ENCODE measurements at regions not wholly inside any gene's neighbourhood (a gene's known extent, or its start where the extent isn't known, plus 50 kb on each side); places are given as distances from the start of the nearest gene placed in this dataset.
A peak's percentile ranks its signal among the peaks of the same experiment; 100 is the strongest.

GRCh38 chr2:203803053-203803429 lies 64.5 kb upstream of the CTLA4 start:
- peaks cover 3% of the 10 kb centered on the region for H3K9me3 ChIP-seq (ENCODE audit: control insufficient read depth, insufficient read depth, low read length)
- no peak for DNase-seq (ENCODE audit: low read depth in 4 of 6, low spot score in 6 of 6)
- H3K36me3 ChIP-seq (ENCODE audit: control insufficient read depth, insufficient read depth, low read length), result no peaks in the 10 kb centered on the region
- 92% methylated on average over 1 of the region's 1 CpG for WGBS (ENCODE audit: insufficient coverage)
- H3K27me3 ChIP-seq (ENCODE audit: control insufficient read depth, insufficient read depth, low read length), result no peaks in the 10 kb centered on the region
- H3K4me3 ChIP-seq (ENCODE audit: low read depth, low read length), result no peak overlapping the region
- H3K27ac ChIP-seq (ENCODE audit: low read depth, low read length), result no peak overlapping the region
- peaks cover 4% of the 10 kb centered on the region for H3K4me1 ChIP-seq (ENCODE audit: control insufficient read depth, insufficient read depth, low read length)

GRCh38 chr2:203804070-203804469 lies 63.5 kb upstream of the CTLA4 start:
- no peaks in the 10 kb centered on the region for H3K27me3 ChIP-seq (ENCODE audit: control insufficient read depth, insufficient read depth, low read length)
- DNase-seq (ENCODE audit: low read depth in 4 of 6, low spot score in 6 of 6), result peak in 1 of 6 donors; percentile 26
- WGBS (ENCODE audit: insufficient coverage), result no CpG with 5 or more reads among the region's 4 CpGs
- H3K4me3 ChIP-seq (ENCODE audit: low read depth, low read length), result no peak overlapping the region
- no peaks in the 10 kb centered on the region for H3K36me3 ChIP-seq (ENCODE audit: control insufficient read depth, insufficient read depth, low read length)
- H3K9me3 ChIP-seq (ENCODE audit: control insufficient read depth, insufficient read depth, low read length), result peaks cover 3% of the 10 kb centered on the region
- peaks cover 4% of the 10 kb centered on the region for H3K4me1 ChIP-seq (ENCODE audit: control insufficient read depth, insufficient read depth, low read length)
- H3K27ac ChIP-seq (ENCODE audit: low read depth, low read length), result no peak overlapping the region

GRCh38 chr2:203804764-203805485 lies 62.6 kb upstream of the CTLA4 start:
- H3K36me3 ChIP-seq (ENCODE audit: control insufficient read depth, insufficient read depth, low read length), result no peaks in the 10 kb centered on the region
- 100% methylated on average over 2 of the region's 4 CpGs for WGBS (ENCODE audit: insufficient coverage)

GRCh38 chr2:203805486-203805838 lies 62.1 kb upstream of the CTLA4 start:
- no peaks in the 10 kb centered on the region for H3K36me3 ChIP-seq (ENCODE audit: control insufficient read depth, insufficient read depth, low read length)
- H3K4me1 ChIP-seq (ENCODE audit: control insufficient read depth, insufficient read depth, low read length), result peaks cover 4% of the 10 kb centered on the region
- WGBS (ENCODE audit: insufficient coverage), result no CpG with 5 or more reads among the region's 1 CpG
- no peak overlapping the region for H3K4me3 ChIP-seq (ENCODE audit: low read depth, low read length)
- DNase-seq (ENCODE audit: low read depth in 4 of 6, low spot score in 6 of 6), result no peak
- H3K27ac ChIP-seq (ENCODE audit: low read depth, low read length), result no peak overlapping the region
- H3K27me3 ChIP-seq (ENCODE audit: control insufficient read depth, insufficient read depth, low read length), result no peaks in the 10 kb centered on the region
- H3K9me3 ChIP-seq (ENCODE audit: control insufficient read depth, insufficient read depth, low read length), result peaks cover 3% of the 10 kb centered on the region

More at GRCh38 chr2:203804764-203805485, 62.6 kb upstream of the CTLA4 start:
- Histone ChIP-seq H3K27me3 (ENCODE audit: control insufficient read depth, insufficient read depth, low read length) (no peaks in the 10 kb centered on the region), H3K4me3 (ENCODE audit: low read depth, low read length) (no peak overlapping the region), H3K27ac (ENCODE audit: low read depth, low read length) (no peak overlapping the region), H3K4me1 (ENCODE audit: control insufficient read depth, insufficient read depth, low read length) (peaks cover 4% of the 10 kb centered on the region), H3K9me3 (ENCODE audit: control insufficient read depth, insufficient read depth, low read length) (peaks cover 3% of the 10 kb centered on the region)
- no peak for DNase-seq (ENCODE audit: low read depth in 4 of 6, low spot score in 6 of 6)

- DNase-seq (ENCODE audit: low read depth in 4 of 6, low spot score in 6 of 6), result no peak
- no peaks in the 10 kb centered on the region for H3K36me3 ChIP-seq (ENCODE audit: control insufficient read depth, insufficient read depth, low read length)
- no peak overlapping the region for H3K4me3 ChIP-seq (ENCODE audit: low read depth, low read length)
- no peaks in the 10 kb centered on the region for H3K27me3 ChIP-seq (ENCODE audit: control insufficient read depth, insufficient read depth, low read length)
- H3K9me3 ChIP-seq (ENCODE audit: control insufficient read depth, insufficient read depth, low read length), result peaks cover 3% of the 10 kb centered on the region
- no peak overlapping the region for H3K27ac ChIP-seq (ENCODE audit: low read depth, low read length)
- peaks cover 4% of the 10 kb centered on the region for H3K4me1 ChIP-seq (ENCODE audit: control insufficient read depth, insufficient read depth, low read length)
- no CpG with 5 or more reads among the region's 1 CpG for WGBS (ENCODE audit: insufficient coverage)
Observed at GRCh38 chr2:203806761-203807160, 60.8 kb upstream of the CTLA4 start.

- WGBS (ENCODE audit: insufficient coverage), result 33% methylated on average over 1 of the region's 7 CpGs
- Histone ChIP-seq H3K4me1 (ENCODE audit: control insufficient read depth, insufficient read depth, low read length) (peaks cover 4% of the 10 kb centered on the region), H3K4me3 (ENCODE audit: low read depth, low read length) (no peak overlapping the region), H3K27me3 (ENCODE audit: control insufficient read depth, insufficient read depth, low read length) (no peaks in the 10 kb centered on the region), H3K36me3 (ENCODE audit: control insufficient read depth, insufficient read depth, low read length) (no peaks in the 10 kb centered on the region), H3K27ac (ENCODE audit: low read depth, low read length) (no peak overlapping the region), H3K9me3 (ENCODE audit: control insufficient read depth, insufficient read depth, low read length) (peaks cover 3% of the 10 kb centered on the region)
- DNase-seq (ENCODE audit: low read depth in 4 of 6, low spot score in 6 of 6), result peak; percentile 22 to 84 (median 40)
Observed at GRCh38 chr2:203808046-203808750, 59.4 kb upstream of the CTLA4 start.

- Histone ChIP-seq H3K27ac (ENCODE audit: low read depth, low read length) (no peak overlapping the region), H3K4me1 (ENCODE audit: control insufficient read depth, insufficient read depth, low read length) (peaks cover 4% of the 10 kb centered on the region)
- WGBS (ENCODE audit: insufficient coverage), result 93% methylated on average over 1 of the region's 2 CpGs
Observed at GRCh38 chr2:203809084-203809521, 58.5 kb upstream of the CTLA4 start.

GRCh38 chr2:203809991-203810510 lies 57.5 kb upstream of the CTLA4 start:
- peaks cover 3% of the 10 kb centered on the region for H3K9me3 ChIP-seq (ENCODE audit: control insufficient read depth, insufficient read depth, low read length)
- WGBS (ENCODE audit: insufficient coverage), result 100% methylated on average over 1 of the region's 3 CpGs
- H3K27ac ChIP-seq (ENCODE audit: low read depth, low read length), result no peak overlapping the region
- no peak overlapping the region for H3K4me3 ChIP-seq (ENCODE audit: low read depth, low read length)
- peaks cover 4% of the 10 kb centered on the region for H3K4me1 ChIP-seq (ENCODE audit: control insufficient read depth, insufficient read depth, low read length)
- no peaks in the 10 kb centered on the region for H3K27me3 ChIP-seq (ENCODE audit: control insufficient read depth, insufficient read depth, low read length)
- DNase-seq (ENCODE audit: low read depth in 4 of 6, low spot score in 6 of 6), result no peak
- H3K36me3 ChIP-seq (ENCODE audit: control insufficient read depth, insufficient read depth, low read length), result no peaks in the 10 kb centered on the region

More at GRCh38 chr2:203809084-203809521, 58.5 kb upstream of the CTLA4 start:
- Histone ChIP-seq H3K27me3 (ENCODE audit: control insufficient read depth, insufficient read depth, low read length) (no peaks in the 10 kb centered on the region), H3K36me3 (ENCODE audit: control insufficient read depth, insufficient read depth, low read length) (no peaks in the 10 kb centered on the region), H3K9me3 (ENCODE audit: control insufficient read depth, insufficient read depth, low read length) (peaks cover 3% of the 10 kb centered on the region), H3K4me3 (ENCODE audit: low read depth, low read length) (no peak overlapping the region)
- DNase-seq (ENCODE audit: low read depth in 4 of 6, low spot score in 6 of 6), result no peak

- Histone ChIP-seq H3K36me3 (ENCODE audit: control insufficient read depth, insufficient read depth, low read length) (no peaks in the 10 kb centered on the region), H3K4me3 (ENCODE audit: low read depth, low read length) (no peak overlapping the region), H3K27me3 (ENCODE audit: control insufficient read depth, insufficient read depth, low read length) (no peaks in the 10 kb centered on the region), H3K9me3 (ENCODE audit: control insufficient read depth, insufficient read depth, low read length) (no peaks in the 10 kb centered on the region), H3K27ac (ENCODE audit: low read depth, low read length) (no peak overlapping the region), H3K4me1 (ENCODE audit: control insufficient read depth, insufficient read depth, low read length) (peaks cover 4% of the 10 kb centered on the region)
- no peak for DNase-seq (ENCODE audit: low read depth in 4 of 6, low spot score in 6 of 6)
- WGBS (ENCODE audit: insufficient coverage), result 72% methylated on average over 8 of the region's 9 CpGs
Observed at GRCh38 chr2:203811491-203812221, 55.9 kb upstream of the CTLA4 start.

All from spinal cord (tissue), 9 donors.